ENCODE measurements at regions not wholly inside any gene's neighbourhood (a gene's known extent, or its start where the extent isn't known, plus 50 kb on each side); places are given as distances from the start of the nearest gene placed in this dataset.

DNA sequence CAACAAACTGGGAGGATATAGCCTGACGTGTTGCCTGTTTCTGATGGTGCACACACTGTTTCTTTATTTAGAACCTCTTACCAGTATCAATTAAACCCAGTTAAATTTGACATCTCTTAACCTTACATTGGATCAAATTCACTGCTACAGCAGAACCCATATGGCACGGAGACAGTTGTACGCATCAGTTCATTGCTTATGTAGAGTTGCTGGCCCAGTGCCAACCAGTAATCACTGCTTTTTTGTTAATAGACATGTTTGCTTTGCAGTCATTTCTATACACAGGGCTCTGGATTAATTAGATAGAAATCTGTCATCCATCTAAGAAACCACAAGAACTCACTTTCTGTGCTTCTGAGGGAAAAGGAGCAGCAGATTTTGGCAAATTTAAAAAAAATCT, 154.0 kb downstream of the RWDD3 start:
- no peak for TF ChIP-seq CTCF (IDR thresholded peaks at IDR 0.05)
- no peaks in the 10 kb centered on the region for H3K36me3 ChIP-seq (replicated peaks in 1 of 2; ENCODE audit: control insufficient read depth in 1 of 2, insufficient read depth in 2 of 2, low read length in 2 of 2)
- H3K9ac ChIP-seq (ENCODE audit: insufficient read depth, low read length, poor library complexity, severe bottlenecking), result no peak overlapping the region
- peaks cover 0 to 4% (median 1%) of the 10 kb centered on the region in 7 donors for H3K9me3 Mint-ChIP-seq
- no peak overlapping the region for H3K27ac Mint-ChIP-seq
- H3K27me3 ChIP-seq (ENCODE audit: control insufficient read depth in 2 of 2, insufficient read depth in 2 of 2, low read length in 2 of 2), result no peaks in the 10 kb centered on the region
- no peak overlapping the region for H2AFZ ChIP-seq (ENCODE audit: insufficient read depth, low read depth, low read length, poor library complexity, severe bottlenecking)
- peaks cover 0 to 1% (median 0%) of the 10 kb centered on the region in 3 donors for H3K27me3 Mint-ChIP-seq (ENCODE audit: low read depth in 3 of 3)
- no peaks in the 10 kb centered on the region for H3K4me1 ChIP-seq (ENCODE audit: control insufficient read depth in 1 of 2, insufficient read depth in 2 of 2, low read length in 2 of 2)
- H3K4me3 Mint-ChIP-seq, result no peak overlapping the region
- DNase-seq, result no peak
- 92% methylated on average over 2 of the region's 3 CpGs for WGBS (ENCODE audit: insufficient coverage)
- no peaks in the 10 kb centered on the region for H3K79me2 ChIP-seq (ENCODE audit: insufficient read depth, low read length)
- H3K4me1 Mint-ChIP-seq, result no peaks in the 10 kb centered on the region
- no peak overlapping the region for H3K4me2 ChIP-seq (replicated peaks; ENCODE audit: extremely low read depth, low read length, poor library complexity, severe bottlenecking)
- H3K9me3 ChIP-seq (replicated peaks in 1 of 2; ENCODE audit: control insufficient read depth in 1 of 2, insufficient read depth in 1 of 2, low read length in 2 of 2), result no peaks in the 10 kb centered on the region
- no peaks in the 10 kb centered on the region for H4K20me1 ChIP-seq (ENCODE audit: insufficient read depth, low read length)
- H3K36me3 Mint-ChIP-seq, result no peaks in the 10 kb centered on the region
- no peak overlapping the region for H3K27ac ChIP-seq (ENCODE audit: low read depth in 1 of 2, low read length in 2 of 2)
- intact Hi-C loops (cut with micrococcal nuclease), result no loop called here
- no peak overlapping the region for H3K4me3 ChIP-seq (replicated peaks in 1 of 3; ENCODE audit: low read depth in 2 of 3, low read length in 3 of 3)

DNA sequence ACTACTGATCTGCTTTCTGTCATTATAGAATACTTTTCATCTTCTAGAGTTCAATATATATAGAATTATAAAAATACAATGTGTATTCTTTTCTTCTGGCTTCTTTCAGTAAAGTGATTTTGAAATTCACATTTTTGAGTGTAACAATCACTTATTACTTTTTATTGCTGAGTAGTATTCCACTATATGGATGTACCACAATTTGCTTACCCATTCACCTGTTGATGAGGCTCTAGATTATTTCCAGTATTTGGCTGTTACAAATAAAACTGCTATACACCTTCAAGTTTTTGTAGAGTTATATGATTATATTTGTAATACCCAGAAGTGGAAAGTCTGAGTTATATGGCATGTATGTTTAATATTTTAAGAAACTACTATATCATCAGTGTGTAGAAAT, 159.4 kb downstream of the RWDD3 start:
- Histone ChIP-seq H4K20me1 (ENCODE audit: insufficient read depth, low read length) (no peaks in the 10 kb centered on the region), H3K36me3 (replicated peaks in 1 of 2; ENCODE audit: control insufficient read depth in 1 of 2, insufficient read depth in 2 of 2, low read length in 2 of 2) (no peaks in the 10 kb centered on the region), H3K79me2 (ENCODE audit: insufficient read depth, low read length) (no peaks in the 10 kb centered on the region), H3K9me3 (replicated peaks in 1 of 2; ENCODE audit: control insufficient read depth in 1 of 2, insufficient read depth in 1 of 2, low read length in 2 of 2) (peaks cover 3 to 8% of the 10 kb centered on the region in 2 donors), H3K4me2 (replicated peaks; ENCODE audit: extremely low read depth, low read length, poor library complexity, severe bottlenecking) (no peak overlapping the region), H2AFZ (ENCODE audit: insufficient read depth, low read depth, low read length, poor library complexity, severe bottlenecking) (no peak overlapping the region), H3K9ac (ENCODE audit: insufficient read depth, low read length, poor library complexity, severe bottlenecking) (no peak overlapping the region), H3K27me3 (ENCODE audit: control insufficient read depth in 2 of 2, insufficient read depth in 2 of 2, low read length in 2 of 2) (no peaks in the 10 kb centered on the region), H3K27ac (ENCODE audit: low read depth in 1 of 2, low read length in 2 of 2) (no peak overlapping the region), H3K4me3 (replicated peaks in 1 of 3; ENCODE audit: low read depth in 2 of 3, low read length in 3 of 3) (no peak overlapping the region), H3K4me1 (ENCODE audit: control insufficient read depth in 1 of 2, insufficient read depth in 2 of 2, low read length in 2 of 2) (no peaks in the 10 kb centered on the region)
- H3K27ac Mint-ChIP-seq, result no peak overlapping the region
- peaks cover 0 to 6% (median 1%) of the 10 kb centered on the region in 7 donors for H3K9me3 Mint-ChIP-seq
- no peaks in the 10 kb centered on the region for H3K27me3 Mint-ChIP-seq (ENCODE audit: low read depth in 3 of 3)
- DNase-seq, result no peak
- H3K36me3 Mint-ChIP-seq, result no peaks in the 10 kb centered on the region
- no peak for TF ChIP-seq CTCF (IDR thresholded peaks at IDR 0.05)
- no peak overlapping the region for H3K4me3 Mint-ChIP-seq
- intact Hi-C loops (cut with micrococcal nuclease), result no loop called here
- no peaks in the 10 kb centered on the region for H3K4me1 Mint-ChIP-seq

Measured in CD14-positive monocyte (primary cell).